ENCODE measurements at regions not wholly inside any gene's neighbourhood (a gene's known extent, or its start where the extent isn't known, plus 50 kb on each side); places are given as distances from the start of the nearest gene placed in this dataset.

GRCh38 chr7:379456-380138 is 89.6 kb downstream of the FOXL3 start:
- TF ChIP-seq GATA2 (IDR thresholded peaks at IDR 0.05; ENCODE audit: low read depth, low read length) (no peak), GATA3 (IDR thresholded peaks at IDR 0.05; ENCODE audit: low read depth, low read length) (no peak)
